COLO668 (cell line): ENCODE measurements at regions not wholly inside any gene's neighbourhood (a gene's known extent, or its start where the extent isn't known, plus 50 kb on each side); places are given as distances from the start of the nearest gene placed in this dataset.

Source experiments
- DNase-seq: peaks from one replicate; lab custom pipeline; 2025; ENCODE audit not compliant: unreplicated experiment; lab: John Stamatoyannopoulos, UW

DNA sequence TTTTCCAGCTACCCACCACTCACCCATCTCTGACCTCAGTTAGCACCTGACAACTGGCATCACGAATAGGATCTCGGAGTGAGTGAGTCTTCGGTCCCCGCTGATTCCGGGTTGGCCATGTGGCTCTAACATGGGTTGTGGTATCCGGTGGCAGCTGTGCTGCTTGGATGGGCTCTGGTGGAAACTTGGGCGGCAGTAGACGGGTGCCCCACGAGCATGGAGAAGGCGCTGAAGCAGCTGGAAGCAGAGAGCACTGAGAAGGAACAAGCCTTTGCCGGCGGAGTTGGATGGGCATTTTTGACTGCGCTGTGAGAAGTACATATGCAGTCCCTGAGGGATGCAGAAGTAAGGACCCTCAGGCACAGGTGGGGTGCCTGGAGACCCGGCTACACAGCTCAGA is 1044.0 kb upstream of the ADGRL4 start:
- no peak for DNase-seq

DNA sequence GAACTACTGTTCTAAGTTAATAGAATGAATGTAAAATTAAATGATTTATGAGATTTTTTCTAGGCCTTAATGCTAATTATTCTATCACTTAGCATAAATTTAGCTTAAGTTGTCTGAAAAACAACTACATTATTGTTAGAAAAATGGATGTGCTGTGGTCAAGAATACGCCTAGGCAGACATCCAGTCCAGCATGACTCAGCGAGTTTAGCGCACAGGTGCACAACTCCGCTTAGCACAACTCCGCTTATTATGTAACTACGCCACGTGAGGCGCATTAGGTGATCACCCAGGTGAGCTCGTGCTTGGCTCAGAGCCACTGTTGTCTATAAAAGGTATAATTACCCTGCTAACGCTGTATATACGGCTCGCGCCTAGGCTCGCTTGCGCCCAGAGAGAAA is 1043.6 kb upstream of the ADGRL4 start:
- no peak for DNase-seq

DNA sequence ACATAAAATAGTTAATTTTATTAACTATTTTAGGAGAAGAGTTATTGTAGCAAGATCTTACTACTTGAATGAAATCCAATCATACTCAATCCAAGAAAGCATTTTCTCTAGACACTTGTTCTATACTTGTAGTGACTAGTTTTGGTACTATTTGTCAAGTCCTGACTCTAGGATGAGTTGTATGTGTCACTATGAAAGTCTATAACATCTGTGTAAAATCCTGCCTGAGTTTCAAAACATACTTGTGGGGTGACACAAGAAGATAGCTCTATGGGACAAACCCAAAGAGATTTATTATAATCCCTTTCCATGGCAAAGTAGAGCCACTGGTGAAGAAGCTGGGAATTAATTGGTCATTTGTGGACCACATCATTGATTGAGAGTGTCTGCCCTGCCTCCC is 1042.2 kb upstream of the ADGRL4 start:
- DNase-seq: no peak

DNA sequence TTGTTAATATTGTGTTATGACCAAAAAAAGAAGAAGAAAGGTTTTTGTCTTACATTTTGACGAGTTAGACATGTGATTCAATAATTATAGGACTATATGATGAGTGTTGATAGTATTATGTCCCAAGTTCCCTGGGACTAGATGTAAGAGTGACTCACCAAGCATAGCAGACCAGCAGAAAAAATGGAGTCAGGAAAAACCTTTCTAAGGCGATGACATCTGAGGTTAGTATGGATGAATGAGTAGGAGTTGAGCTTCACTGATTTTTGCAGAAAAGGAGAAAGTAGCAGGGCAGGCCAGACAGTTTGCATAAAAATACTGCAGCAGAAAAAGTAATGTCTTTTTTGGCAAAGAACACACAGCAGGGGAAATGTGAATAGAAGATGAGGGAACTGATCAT is 1041.3 kb upstream of the ADGRL4 start:
- no peak for DNase-seq

DNA sequence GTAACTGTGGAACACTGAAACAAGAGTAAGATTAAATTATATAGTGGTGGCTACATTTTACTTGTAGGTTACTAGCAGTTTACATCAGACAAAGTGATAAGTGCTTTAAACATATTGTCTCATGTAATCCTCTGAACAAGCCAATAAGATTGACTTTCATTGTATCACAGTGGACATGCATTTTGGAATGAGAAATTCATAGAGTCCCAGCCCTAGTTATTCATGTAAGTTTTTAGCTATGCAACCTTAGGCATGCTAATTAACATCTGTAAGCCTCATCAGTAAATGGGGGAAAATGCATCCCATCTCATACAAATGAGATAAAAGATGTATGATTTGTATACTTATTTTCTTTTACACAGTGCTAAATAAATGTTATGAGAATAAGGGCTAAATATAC is 1038.1 kb upstream of the ADGRL4 start:
- DNase-seq: no peak

DNA sequence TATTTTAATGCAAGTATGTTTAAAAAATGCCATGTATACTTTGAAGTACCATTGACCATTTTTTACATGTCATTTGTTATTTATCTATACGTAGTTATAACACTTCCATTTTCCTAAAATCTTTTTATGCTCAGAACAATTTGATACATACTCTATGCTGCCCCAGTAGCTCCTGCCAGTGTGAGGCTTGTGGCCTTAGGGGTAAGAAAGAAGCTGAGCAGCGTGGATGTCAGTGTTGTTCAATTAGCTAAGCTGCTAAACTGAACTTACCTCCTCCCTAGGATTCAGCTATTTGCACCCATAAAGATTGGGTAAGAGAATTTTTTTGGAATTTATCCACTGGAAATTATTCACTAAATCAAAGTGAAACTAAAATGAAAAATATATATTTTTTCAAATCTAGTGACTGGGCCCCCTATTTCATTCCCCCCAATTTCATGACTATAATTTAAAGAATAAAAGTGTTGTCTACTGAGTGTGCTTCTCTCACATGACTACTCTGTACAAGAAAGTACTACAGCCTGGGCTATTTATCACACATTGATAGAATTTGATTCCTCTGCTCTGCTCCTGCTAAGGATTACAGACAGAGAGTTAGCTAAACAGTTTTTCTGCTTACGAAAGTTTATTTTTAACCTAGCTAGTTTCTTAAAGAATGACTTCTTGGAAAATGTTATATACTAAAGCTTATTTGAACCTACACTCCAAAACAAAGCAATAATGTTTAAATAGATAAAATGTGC is 1030.3 kb upstream of the ADGRL4 start:
- no peak for DNase-seq

DNA sequence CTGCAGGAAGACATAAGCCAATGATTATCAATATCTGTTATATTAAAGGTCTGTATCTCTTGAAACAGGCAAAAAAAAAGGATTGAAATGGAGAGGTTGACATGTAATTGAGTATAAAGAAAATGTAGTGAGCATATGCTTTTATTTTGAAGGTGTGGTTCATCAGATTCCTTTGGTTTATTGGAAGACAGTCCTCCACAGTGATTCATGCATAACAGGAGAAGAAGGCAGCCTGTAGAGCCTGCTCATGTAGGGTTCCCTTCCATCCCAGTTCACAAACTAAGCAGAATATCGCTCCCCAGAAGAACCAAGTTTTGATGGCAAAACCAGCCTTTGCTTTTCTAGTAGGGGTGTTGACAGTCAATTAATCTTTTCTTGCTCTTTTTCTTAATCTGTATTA is 1016.8 kb upstream of the ADGRL4 start:
- no peak for DNase-seq

DNA sequence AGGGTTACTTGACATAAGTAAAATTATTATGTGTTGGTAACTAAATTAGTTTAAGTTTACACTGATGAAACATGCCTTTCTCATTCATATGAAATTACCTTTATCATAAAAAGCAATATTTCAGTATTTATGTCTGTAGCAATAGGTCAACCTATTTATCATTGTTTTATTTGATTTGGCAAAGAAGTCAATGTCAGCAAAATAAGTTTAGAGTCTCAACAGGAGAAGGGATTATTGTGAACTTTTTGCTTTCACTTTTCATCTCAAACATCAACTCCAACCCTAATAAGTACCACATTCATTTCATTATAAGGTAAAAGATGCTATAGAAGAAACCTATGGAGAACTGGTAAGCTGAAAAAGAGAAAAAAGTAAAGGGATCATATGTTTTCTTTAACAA is 1015.4 kb upstream of the ADGRL4 start:
- DNase-seq: no peak

DNA sequence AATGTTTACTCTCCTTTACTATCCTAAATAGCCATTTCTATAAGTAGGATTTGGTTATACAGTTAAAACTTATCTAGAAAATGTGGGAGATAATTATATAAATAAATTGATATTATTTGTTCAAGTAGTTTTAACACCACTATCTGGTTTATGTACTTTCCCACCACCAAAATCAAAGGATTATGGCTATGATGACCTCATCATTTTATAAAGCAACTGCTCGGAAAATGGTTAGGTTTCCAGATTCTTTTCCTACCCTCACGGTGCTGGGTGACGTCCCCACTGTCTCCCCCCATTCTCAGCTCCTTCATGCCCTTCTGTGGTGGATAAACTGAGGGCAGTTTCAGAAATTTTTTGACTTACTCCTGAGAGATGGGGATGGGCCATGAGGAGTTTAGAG is 1011.8 kb upstream of the ADGRL4 start:
- no peak for DNase-seq

DNA sequence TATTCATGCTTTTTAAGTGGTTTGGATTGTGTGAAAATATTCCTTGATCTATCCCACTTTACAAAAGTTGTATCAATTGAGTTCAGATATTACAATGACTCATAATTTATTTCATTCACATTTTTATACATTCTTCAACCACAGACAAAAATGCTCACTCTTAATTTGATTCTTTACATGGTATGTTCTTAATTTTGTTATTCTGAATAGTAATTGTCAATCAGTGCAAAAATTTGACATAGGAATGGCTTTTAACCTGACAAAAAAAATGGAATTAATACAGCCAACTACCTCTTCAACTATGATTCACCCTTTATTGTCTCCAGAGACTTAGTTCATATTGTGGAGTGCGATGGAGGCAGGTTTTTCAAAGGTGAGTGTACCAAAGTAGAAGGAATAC is 1002.4 kb upstream of the ADGRL4 start:
- DNase-seq: no peak

GRCh38 chr1:80003250-80003649 is 996.7 kb upstream of the ADGRL4 start:
- DNase-seq: no peak

GRCh38 chr1:79988401-79988800 is 981.9 kb upstream of the ADGRL4 start:
- DNase-seq: no peak

DNA sequence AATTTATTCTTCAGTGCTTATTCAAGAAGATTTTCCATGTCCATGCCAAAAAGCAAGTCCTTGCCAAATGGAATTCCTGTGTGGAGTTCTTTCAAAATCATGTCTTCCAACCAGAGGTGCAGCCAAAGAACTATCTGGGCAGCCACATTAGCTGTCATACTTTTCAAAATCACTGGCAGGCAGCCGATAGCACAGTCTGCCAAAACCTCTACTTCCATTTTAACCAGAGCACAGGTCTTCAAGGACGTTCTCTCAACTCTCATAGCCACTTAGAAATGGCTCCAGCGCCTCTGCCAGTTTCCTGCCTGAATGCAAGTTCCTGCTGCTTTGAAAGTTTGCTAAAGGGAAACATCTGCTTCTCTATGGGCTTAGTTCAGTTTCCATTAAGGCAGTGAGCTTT is 975.7 kb upstream of the ADGRL4 start:
- no peak for DNase-seq

- DNase-seq: no peak
Observed at GRCh38 chr1:79981481-79981880, 975.0 kb upstream of the ADGRL4 start.

DNA sequence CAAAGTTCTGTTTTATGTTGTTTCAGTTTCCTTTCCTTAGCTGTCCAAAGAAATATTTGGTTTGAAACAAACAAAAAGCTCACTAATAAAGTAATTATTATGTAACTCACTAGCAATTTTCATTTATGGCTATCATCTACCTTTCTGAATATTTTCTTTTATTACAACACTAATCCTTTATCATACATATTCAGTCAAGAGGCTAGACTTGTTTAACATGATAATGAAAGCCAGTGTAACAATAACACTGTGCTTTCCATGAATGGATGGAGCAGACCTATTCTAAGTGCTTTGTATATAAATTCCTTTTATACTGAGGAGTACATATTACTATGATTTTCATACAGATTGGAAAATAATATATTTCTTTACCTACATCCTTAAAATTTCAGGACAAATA is 972.8 kb upstream of the ADGRL4 start:
- no peak for DNase-seq

- DNase-seq: no peak
Observed at GRCh38 chr1:79976287-79976686, 969.8 kb upstream of the ADGRL4 start.

GRCh38 chr1:79974659-79975058 is 968.1 kb upstream of the ADGRL4 start:
- no peak for DNase-seq

- peak; percentile 16 for DNase-seq
Observed at GRCh38 chr1:79969886-79970285, 963.4 kb upstream of the ADGRL4 start.

DNA sequence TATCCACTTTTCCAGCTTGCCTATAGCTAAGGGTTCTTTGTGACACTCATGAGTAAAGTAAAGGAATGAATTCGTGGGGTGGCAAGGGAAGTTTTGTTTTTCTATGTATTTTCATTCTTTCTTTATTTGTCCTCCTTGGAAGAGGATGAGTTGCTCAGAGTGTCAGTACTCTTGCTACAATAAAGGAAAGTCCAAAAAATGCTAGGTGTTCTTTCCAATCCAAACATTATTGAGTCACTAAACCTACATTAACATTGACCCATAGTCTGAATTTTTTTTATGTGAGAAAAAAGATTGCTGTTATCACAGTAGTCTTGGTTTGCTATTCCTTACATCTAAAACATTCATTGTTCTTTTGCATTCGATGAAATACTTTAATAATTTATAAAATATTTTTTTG is 959.9 kb upstream of the ADGRL4 start:
- DNase-seq: no peak

- no peak for DNase-seq
Observed at GRCh38 chr1:79959635-79960034, 953.1 kb upstream of the ADGRL4 start.

- no peak for DNase-seq
Observed at GRCh38 chr1:79955966-79956365, 949.4 kb upstream of the ADGRL4 start.

GRCh38 chr1:79950511-79950910 is 944.0 kb upstream of the ADGRL4 start:
- no peak for DNase-seq

GRCh38 chr1:79945391-79945790 is 938.9 kb upstream of the ADGRL4 start:
- DNase-seq: no peak
